ENCODE measurements at regions not wholly inside any gene's neighbourhood (a gene's known extent, or its start where the extent isn't known, plus 50 kb on each side); places are given as distances from the start of the nearest gene placed in this dataset.

DNA sequence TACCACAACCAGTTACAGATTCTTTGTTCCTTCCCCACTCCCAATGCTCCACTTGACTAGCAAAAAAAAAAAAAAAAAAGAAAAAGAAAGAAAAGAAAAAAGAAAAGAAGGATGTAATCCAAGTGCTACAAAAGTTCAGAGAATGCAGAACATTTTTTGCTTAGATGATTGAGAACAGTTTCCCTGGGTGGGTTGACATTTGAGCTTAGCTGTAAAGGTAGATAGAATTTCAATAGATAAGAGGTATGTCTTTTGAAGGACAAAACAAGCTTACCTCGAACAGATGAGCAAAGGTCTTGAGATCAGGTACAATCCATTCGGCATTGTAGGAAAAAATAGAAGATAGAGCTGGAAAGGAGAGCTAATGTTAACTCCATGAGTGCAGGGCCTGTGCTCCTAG, 344.6 kb upstream of the NECTIN3 start:
- no peak for DNase-seq (ENCODE audit: low read depth in 1 of 2, low spot score in 1 of 2)
- TF ChIP-seq, protein P1, sequence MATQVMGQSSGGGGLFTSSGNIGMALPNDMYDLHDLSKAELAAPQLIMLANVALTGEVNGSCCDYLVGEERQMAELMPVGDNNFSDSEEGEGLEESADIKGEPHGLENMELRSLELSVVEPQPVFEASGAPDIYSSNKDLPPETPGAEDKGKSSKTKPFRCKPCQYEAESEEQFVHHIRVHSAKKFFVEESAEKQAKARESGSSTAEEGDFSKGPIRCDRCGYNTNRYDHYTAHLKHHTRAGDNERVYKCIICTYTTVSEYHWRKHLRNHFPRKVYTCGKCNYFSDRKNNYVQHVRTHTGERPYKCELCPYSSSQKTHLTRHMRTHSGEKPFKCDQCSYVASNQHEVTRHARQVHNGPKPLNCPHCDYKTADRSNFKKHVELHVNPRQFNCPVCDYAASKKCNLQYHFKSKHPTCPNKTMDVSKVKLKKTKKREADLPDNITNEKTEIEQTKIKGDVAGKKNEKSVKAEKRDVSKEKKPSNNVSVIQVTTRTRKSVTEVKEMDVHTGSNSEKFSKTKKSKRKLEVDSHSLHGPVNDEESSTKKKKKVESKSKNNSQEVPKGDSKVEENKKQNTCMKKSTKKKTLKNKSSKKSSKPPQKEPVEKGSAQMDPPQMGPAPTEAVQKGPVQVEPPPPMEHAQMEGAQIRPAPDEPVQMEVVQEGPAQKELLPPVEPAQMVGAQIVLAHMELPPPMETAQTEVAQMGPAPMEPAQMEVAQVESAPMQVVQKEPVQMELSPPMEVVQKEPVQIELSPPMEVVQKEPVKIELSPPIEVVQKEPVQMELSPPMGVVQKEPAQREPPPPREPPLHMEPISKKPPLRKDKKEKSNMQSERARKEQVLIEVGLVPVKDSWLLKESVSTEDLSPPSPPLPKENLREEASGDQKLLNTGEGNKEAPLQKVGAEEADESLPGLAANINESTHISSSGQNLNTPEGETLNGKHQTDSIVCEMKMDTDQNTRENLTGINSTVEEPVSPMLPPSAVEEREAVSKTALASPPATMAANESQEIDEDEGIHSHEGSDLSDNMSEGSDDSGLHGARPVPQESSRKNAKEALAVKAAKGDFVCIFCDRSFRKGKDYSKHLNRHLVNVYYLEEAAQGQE (IDR thresholded peaks at IDR 0.05; ENCODE audit: insufficient replicate concordance, low read depth), result no peak
- no peak for TF ChIP-seq POLR2AphosphoS5 (IDR thresholded peaks at IDR 0.05; ENCODE audit: low read depth)
- no peak for TF ChIP-seq GABPA (IDR thresholded peaks at IDR 0.05; ENCODE audit: low read depth)
- no peak overlapping the region for H3K27ac ChIP-seq (replicated peaks)
- no peaks in the 10 kb centered on the region for H3K27me3 ChIP-seq (ENCODE audit: insufficient read depth, poor library complexity, severe bottlenecking)
- H3K4me3 ChIP-seq (replicated peaks; ENCODE audit: insufficient read depth, low read length), result no peak overlapping the region

DNA sequence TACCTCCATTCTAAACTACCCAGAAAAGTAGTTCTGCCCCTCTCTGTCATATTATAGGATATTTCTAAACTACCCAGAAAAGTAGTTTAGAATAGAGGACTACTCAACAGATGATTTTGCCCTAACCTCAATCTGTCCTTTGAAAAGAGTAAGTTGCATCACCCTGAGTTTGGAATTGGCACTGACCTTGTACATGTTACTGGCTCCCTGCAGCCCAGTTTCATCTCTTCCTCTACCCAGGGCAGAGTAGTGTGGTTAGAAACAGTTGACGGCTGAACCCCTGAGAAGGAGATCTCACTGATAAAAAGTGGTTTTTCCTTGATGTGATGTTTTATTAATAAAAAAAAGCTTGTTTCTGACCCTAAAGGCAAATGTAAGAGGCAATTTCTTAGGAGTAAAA, 340.5 kb upstream of the NECTIN3 start:
- DNase-seq (ENCODE audit: low read depth in 1 of 2, low spot score in 1 of 2), result no peak

DNA sequence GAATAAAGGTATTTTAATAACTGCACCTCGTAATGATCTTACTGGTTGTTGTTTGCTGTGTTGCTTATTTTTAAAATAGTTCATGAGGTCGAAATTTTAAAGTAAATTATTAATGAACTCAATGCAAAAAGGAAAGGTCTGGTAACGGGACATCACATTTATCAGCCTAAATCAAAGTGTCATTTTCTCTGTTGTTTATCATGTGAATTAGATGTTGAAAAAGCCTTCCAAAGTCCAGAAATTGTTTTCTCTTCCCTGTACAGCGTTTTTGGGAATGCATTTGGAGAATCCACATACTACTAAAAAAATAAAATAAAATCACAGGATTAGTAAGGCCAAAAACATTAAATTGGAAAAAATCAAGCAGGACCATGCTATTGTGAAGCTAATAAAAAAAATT, 339.2 kb upstream of the NECTIN3 start:
- TF ChIP-seq SPI1 (IDR thresholded peaks at IDR 0.05; ENCODE audit: borderline replicate concordance, low read depth), result no peak
- TF ChIP-seq, protein P2, sequence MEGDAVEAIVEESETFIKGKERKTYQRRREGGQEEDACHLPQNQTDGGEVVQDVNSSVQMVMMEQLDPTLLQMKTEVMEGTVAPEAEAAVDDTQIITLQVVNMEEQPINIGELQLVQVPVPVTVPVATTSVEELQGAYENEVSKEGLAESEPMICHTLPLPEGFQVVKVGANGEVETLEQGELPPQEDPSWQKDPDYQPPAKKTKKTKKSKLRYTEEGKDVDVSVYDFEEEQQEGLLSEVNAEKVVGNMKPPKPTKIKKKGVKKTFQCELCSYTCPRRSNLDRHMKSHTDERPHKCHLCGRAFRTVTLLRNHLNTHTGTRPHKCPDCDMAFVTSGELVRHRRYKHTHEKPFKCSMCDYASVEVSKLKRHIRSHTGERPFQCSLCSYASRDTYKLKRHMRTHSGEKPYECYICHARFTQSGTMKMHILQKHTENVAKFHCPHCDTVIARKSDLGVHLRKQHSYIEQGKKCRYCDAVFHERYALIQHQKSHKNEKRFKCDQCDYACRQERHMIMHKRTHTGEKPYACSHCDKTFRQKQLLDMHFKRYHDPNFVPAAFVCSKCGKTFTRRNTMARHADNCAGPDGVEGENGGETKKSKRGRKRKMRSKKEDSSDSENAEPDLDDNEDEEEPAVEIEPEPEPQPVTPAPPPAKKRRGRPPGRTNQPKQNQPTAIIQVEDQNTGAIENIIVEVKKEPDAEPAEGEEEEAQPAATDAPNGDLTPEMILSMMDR (IDR thresholded peaks at IDR 0.05; ENCODE audit: insufficient read depth, low read length), result no peak
- H3K27ac ChIP-seq (replicated peaks), result no peak overlapping the region
- DNase-seq (ENCODE audit: low read depth in 1 of 2, low spot score in 1 of 2), result no peak
- no peaks in the 10 kb centered on the region for H3K27me3 ChIP-seq (ENCODE audit: insufficient read depth, poor library complexity, severe bottlenecking)
- H3K4me3 ChIP-seq (replicated peaks; ENCODE audit: insufficient read depth, low read length), result no peak overlapping the region

More for the DNA sequence above, 340.5 kb upstream of the NECTIN3 start:
- TF ChIP-seq, protein P2 (IDR thresholded peaks at IDR 0.05; ENCODE audit: insufficient read depth, low read length), result no peak
- TF ChIP-seq SPI1 (IDR thresholded peaks at IDR 0.05; ENCODE audit: borderline replicate concordance, low read depth) (no peak), GABPA (IDR thresholded peaks at IDR 0.05; ENCODE audit: low read depth) (no peak), POLR2AphosphoS5 (IDR thresholded peaks at IDR 0.05; ENCODE audit: low read depth) (no peak)
- TF ChIP-seq, protein P1 (IDR thresholded peaks at IDR 0.05; ENCODE audit: insufficient replicate concordance, low read depth), result no peak
- Histone ChIP-seq H3K4me3 (replicated peaks; ENCODE audit: insufficient read depth, low read length) (no peak overlapping the region), H3K27me3 (ENCODE audit: insufficient read depth, poor library complexity, severe bottlenecking) (no peaks in the 10 kb centered on the region), H3K27ac (replicated peaks) (no peak overlapping the region)

DNA sequence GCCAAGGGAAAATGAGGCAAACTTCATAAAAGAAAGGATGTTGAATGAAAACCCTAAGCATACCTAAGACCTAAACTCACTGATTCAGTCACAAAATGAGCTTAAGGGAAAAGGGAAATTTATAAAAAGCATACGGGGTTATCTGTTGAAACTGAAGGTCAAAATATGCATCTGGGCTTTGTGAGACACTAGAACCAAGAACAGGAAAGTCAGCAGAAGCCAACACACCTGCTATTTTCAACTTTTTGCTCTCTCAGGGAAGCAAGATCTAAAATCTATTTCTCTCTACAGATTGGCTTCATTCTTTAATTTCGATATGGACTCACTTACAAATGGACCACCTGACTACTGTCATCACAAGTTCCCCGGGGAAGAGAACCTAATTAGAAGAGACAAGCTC, 338.6 kb upstream of the NECTIN3 start:
- Histone ChIP-seq H3K4me3 (replicated peaks; ENCODE audit: insufficient read depth, low read length) (no peak overlapping the region), H3K27ac (replicated peaks) (no peak overlapping the region), H3K27me3 (ENCODE audit: insufficient read depth, poor library complexity, severe bottlenecking) (no peaks in the 10 kb centered on the region)
- DNase-seq (ENCODE audit: low read depth in 1 of 2, low spot score in 1 of 2), result no peak
- TF ChIP-seq, protein P1 (IDR thresholded peaks at IDR 0.05; ENCODE audit: insufficient replicate concordance, low read depth), result no peak
- TF ChIP-seq SPI1 (IDR thresholded peaks at IDR 0.05; ENCODE audit: borderline replicate concordance, low read depth) (no peak), GABPA (IDR thresholded peaks at IDR 0.05; ENCODE audit: low read depth) (no peak), POLR2AphosphoS5 (IDR thresholded peaks at IDR 0.05; ENCODE audit: low read depth) (no peak)
- TF ChIP-seq, protein P2 (IDR thresholded peaks at IDR 0.05; ENCODE audit: insufficient read depth, low read length), result no peak
